GM12864 (cell line): ENCODE measurements at regions not wholly inside any gene's neighbourhood (a gene's known extent, or its start where the extent isn't known, plus 50 kb on each side); places are given as distances from the start of the nearest gene placed in this dataset.

Experiments
- DNase-seq: peaks from one replicate; pipeline ENCODE4 v3.0.0-alpha.2; 2011; ENCODE audit warnings: low read depth
- H3K4me3 ChIP-seq: 2 replicates; pipeline ENCODE4 v1.5.1; 2011; ENCODE audit warnings: mild to moderate bottlenecking, low read depth, low read length, control low read depth
- CTCF ChIP-seq: IDR thresholded peaks from 2 replicates; pipeline ENCODE4 v1.5.1; 2011; ENCODE audit warnings: low read depth, mild to moderate bottlenecking, moderate library complexity, low read length, control low read depth, inconsistent platforms; ENCODE audit errors: missing control alignments

DNA sequence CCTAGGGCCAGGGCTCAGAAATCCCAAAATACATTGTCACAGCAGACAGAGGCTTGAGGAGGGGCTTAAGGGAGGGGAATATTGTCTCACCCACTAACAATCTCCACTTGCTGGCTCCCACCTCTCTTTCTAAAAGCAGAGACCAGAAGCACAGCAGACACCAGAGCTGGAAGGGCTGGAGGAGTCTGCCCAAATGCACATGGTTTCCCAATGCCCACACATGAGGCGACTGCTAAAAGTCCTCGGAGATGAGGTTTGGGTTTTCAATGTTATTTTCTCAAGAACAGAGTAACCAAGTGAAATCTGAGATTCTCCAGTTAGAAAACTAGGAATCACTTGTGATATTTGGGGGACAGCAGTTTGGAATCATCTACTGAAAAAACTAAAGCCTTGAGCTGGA lies 325.6 kb upstream of the JARID2 start:
- no peak overlapping the region for H3K4me3 ChIP-seq
- no peak for DNase-seq
- no peak for TF ChIP-seq CTCF

DNA sequence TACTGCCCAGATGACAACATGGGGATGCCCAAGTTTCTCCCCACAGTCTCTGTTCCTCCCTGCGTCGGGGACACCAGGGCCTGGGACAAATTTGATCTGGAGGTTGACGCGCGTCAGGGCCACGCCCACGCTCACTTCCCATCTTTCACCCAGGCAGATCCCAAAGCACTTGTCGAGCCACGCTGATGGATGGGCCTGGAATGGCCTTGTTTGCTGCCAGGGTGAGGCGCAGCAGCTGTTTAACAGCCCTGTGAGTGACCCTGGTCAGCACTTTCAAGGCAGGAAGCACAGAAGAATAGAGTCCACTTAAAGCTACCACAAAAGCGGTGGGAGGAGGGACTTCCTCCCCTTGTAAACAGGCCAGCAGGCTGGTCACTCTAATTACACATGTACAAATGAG lies 324.7 kb upstream of the JARID2 start:
- TF ChIP-seq CTCF, result no peak
- H3K4me3 ChIP-seq, result no peak overlapping the region
- no peak for DNase-seq

GRCh38 chr6:14921878-14922671 lies 323.8 kb upstream of the JARID2 start:
- no peak overlapping the region for H3K4me3 ChIP-seq
- TF ChIP-seq CTCF, result no peak
- no peak for DNase-seq

DNA sequence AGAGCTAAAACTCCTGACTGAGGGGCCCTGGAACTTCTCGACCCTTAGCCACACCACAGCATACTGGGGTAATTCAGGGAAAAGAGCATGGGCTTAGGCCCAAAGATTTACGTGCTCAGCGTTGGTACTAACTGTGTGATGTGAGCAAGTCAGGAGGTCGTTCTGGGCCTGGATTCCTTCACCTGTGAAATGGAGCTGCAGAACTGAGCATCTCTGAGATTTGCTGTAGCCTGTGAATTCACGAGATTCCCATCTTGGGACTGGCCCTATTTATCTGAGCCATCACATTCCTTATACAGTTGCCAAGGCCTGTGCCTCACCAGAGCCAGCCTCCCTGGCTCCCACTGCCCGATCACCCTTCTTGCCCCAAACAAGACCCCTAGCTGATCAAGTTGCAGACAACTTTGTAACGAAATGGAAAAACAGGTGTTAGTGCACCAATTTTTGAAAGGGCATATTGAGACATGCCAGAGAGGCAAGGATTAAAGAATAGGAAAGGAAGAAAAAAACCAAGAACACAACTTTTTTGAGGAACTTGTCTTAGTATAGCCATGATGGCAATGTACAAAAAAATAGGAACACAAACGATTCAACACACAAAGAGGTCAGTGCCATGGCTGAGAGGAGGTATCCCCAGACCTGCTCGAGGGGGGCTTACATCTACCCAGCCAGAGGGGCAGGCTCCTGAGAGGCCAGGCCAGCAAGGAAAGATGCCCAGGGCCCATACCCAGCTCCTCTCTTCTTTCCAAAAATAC lies 323.0 kb upstream of the JARID2 start:
- no peak overlapping the region for H3K4me3 ChIP-seq
- DNase-seq, result no peak
- TF ChIP-seq CTCF, result no peak

DNA sequence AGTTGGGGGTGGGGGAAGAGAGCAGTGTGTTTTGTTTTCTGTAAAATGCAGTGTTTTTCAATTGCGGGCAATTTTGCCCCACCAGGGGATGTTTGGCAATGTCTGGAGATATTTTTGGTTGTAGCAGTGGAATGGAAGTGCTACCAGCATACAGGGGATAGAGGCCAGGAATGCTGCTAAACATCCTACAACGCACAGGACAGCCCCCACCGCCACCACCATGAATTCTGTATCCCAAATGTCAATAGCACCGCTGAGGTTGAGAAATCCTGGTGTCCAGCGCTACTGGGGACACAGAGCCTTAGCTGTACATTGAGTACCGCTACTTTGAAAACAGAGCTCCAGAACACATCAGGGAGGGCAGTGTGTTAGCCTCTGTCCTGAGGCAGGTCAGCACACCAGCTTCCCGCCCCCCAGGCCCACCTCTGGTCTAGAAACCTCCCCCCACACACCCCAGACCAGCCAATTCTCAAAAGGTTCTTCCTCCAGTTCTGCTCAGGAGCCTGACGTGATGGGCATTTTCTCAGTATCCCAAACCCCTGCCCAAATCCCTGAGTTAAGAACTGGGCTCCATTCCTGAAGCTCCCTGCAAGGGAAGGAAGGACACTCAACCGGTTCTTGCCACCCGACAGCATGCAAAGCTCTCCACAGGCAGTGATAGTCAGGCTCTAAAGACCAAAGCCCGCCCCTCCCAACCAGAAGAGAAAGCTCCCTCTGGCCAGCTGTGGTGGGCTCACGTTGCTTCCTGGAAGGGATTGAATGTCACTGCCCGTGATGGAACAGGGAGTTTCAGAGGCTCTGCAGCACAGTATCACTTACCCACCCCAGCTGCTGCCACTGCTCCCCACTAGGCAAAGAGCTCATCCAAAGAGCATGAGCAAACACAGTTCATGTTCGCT lies 321.5 kb upstream of the JARID2 start:
- no peak for DNase-seq
- no peak overlapping the region for H3K4me3 ChIP-seq
- no peak for TF ChIP-seq CTCF

- DNase-seq, result no peak
- H3K4me3 ChIP-seq, result no peak overlapping the region
- no peak for TF ChIP-seq CTCF
These were observed 320.7 kb upstream of the JARID2 start for GRCh38 chr6:14925025-14925698.
